GM21529 (cell line): ENCODE measurements at regions not wholly inside any gene's neighbourhood (a gene's known extent, or its start where the extent isn't known, plus 50 kb on each side); places are given as distances from the start of the nearest gene placed in this dataset.
"Not testable (repeated sequence)": the region's sequence is repeated elsewhere in the genome, so short reads cannot be mapped to it uniquely, and the experiment has no call there.

Source experiments
- ATAC-seq: cut with Tn5 transposase; IDR thresholded peaks from one replicate; pipeline ENCODE4 v1.9.1; 2021; ENCODE audit not compliant: unreplicated experiment

DNA sequence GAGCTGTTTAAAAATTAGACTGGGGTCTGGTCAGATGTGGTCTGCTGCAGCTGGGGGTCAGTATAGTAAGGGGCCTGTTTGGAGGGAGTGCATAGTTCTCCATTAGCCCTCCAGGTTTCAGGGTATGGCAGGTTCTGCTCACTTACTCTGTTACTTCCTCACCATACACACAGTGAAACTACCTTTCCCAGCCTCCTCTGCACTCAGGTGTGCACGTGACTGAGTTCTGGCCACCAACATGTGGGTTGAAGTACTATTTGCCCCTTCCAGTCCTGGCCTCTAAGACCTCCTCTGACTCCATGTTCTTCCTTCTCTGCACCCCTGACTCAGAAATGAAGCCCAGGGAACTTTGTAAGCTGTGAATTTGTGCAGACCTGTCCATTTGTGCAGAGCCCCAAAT is 190.5 kb upstream of the CLINT1 start:
- ATAC-seq = no peak

DNA sequence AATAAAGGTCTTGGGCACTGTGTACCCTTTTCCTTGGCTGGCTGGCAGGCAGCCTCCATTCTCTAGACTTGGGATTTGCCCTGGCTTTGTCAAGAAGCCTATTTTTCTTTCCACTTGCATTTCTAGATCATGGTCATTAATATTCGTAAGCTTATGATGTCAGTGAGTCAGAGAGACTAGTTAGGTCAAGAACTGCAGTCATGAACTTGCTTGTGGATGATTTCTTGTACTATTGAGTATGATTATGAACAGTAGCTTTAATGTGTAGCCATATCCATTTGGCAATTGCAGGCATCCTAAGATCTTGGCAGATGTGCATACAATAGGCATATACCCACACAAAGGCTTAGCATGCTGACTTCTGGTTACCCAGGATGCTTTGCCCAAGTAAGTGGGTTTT is 186.8 kb upstream of the CLINT1 start:
- no peak for ATAC-seq

DNA sequence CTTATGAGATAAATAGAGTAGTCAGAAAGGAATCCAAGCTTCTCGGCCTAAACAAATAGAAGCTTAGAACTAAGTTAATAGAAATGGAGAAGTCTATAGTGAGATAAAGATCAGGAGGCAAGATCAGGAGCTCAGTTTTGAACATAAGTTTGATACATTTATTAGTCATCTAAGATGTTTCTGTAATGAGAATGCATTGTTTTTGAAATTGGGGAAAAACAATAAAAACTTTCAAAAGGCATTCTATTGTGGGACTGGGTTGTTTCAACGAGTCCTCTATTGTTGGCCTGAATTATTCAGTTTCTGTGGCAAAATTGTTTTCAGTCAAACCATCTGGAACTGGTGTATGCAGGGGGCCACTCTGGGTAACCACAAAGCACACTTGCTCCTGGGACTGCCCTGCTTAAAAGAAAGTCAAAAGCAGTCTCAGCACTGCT is 181.0 kb upstream of the CLINT1 start:
- peak; percentile 66 for ATAC-seq

DNA sequence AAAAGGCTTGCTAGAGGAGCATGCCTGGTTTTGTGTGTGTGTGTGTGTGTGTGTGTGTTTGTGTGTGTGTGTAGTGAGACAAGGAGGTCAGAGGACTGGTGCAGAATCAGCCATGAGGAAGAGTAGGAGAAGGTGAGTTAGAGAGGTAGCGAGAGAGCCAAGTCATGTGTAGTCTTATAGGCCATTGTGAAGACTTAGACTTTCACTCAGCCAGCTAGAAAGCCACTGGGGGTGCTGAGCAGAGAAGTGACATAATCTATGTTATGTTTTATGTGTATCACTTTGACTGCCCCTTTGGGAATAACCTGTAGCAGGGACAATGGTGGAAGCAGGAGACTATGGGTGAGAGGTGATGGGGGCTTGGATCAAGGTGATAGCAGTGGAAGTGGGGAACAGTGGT is 180.5 kb upstream of the CLINT1 start:
- peak; percentile 12 for ATAC-seq

DNA sequence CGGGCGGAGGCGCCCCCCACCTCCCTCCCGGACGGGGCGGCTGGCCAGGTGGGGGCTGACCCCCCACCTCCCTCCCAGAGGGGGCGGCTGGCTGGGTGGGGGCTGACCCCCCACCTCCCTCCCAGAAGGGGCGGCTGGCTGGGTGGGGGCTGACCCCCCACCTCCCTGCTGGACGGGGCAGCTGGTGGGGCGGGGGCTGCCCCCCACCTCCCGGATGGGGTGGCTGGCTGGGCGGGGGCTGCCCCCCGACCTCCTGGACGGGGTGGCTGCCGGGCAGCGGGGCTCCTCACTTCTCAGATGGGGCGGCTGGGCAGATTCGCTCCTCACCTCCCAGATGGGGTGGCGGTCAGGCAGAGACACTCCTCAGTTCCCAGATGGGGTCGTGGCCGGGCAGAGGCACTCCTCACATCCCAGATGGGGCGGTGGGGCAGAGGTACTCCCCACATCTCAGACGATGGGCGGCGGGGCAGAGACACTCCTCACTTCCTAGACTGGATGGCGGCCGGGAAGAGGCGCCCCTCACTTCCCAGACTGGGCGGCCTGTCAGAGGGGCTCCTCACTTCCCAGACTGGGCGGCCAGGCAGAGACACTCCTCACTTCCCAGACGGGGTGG is 178.1 kb upstream of the CLINT1 start:
- ATAC-seq = not testable (repeated sequence)

DNA sequence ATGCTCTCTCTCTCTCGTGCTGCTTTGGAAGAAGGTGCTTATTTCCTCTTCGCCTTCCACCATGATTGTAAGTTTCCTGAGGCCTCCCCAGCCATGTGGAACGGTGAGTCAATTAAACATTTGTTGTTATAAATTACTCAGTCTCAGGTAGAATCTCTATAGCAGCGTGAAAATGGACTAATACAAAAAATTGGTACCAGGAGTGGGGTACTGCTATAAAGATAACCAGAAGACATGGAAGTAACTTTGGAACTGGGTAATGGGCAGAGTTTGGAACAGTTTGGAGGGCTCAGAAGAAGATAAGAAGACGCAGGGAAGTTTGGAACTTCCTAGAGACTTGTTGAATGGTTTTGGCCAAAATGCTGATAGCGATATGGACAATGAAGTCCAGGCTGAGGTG is 175.6 kb upstream of the CLINT1 start:
- ATAC-seq = not testable (repeated sequence)

DNA sequence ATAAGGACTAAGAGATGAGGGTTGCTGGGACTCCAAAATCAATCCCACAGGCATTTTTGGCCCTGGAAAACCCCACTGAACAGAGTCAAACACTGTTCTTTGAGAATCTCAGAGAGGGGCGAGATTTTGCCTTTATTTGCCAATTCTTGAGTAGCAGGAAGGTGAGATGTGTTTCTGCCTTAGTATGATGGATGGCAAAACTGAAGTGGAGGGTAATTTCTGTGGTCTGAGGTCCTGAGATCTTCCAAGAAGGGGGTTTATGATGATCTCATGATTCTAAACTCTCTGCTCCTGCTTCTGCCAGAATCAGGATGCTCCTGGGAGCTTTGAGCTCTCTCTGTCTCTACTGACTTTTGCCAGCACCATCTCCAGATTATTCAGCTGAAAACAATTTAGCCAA is 174.8 kb upstream of the CLINT1 start:
- ATAC-seq = no peak

DNA sequence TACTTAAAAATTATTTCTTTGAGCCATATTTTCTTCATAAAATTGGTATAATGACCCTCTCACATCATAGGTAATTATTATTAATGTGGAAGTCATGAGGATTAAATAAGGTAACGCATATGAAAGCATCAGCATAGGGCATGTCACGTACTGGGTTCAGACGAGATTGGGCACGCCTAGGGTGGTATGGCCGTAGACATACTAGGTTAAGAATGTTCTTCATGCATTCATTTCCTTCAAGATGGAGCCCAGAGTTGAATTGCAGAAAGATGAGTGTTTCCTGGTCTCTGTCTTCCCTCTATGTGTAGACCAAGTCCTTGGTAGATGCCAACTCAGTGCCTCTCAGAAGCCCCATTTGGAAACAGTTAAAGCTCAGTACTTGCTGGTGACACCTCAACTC is 174.1 kb upstream of the CLINT1 start:
- ATAC-seq = no peak

DNA sequence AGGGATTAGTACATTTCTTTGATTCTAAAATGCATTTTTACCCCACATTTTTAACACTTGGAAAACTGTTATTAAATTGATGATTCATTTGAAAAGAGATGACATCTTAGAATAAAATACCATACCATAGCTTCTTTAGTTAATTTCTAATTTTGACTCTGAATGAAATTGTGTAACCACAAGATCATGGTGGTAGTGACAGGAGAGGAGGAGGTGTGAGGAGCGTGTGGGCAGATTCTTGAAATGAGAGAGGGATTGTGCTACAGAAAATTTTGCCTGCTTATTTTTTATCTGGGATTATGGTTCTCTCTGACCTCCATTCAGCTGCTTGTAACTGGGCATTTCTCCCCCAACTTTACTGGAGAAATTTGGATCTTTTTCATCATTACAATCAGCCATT is 173.3 kb upstream of the CLINT1 start:
- ATAC-seq = no peak

DNA sequence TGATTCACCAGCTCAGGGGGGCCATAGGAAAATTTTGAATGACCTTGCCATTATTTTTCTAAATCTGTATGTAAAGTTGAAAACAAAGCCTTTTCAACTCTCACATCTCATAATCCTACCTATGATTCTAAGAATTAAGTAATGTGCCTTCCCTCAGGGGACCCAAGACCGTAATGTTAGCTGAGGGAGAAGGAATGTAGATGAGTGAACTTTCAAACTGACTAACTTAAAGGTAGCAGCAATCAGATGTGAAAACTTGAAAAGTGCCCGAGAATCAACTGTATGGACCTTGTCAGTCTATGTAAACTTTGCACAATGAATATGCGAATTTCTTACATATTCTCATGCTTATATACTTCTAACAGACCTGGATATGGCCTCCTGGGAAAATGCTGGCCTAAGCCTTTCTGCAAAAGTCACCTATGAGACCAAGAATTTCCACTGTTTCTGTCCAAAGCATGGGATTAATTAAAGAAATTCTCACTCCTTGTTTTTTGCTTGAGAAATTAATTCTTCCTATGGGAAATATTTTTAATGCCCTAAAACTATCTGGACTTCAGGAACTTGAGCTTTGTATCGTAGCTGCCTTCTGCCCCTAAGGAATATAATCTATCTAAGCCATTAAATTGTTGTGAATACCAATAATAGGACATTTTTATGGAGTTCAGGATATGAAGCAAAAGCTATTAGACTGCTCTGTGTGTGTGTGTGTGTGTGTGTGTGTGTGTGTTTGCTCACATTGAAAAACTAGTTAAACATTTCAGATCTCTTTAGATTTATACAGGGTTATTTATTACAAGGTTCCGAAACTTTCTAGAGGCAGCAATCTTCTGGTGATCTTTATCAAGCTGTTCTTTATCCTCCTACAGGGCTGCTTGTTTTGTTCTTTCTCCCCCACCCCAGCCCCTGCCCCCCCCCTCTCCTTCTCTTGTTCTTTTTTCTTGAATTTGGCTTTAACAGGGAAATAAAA is 169.1 kb upstream of the CLINT1 start:
- ATAC-seq = no peak

DNA sequence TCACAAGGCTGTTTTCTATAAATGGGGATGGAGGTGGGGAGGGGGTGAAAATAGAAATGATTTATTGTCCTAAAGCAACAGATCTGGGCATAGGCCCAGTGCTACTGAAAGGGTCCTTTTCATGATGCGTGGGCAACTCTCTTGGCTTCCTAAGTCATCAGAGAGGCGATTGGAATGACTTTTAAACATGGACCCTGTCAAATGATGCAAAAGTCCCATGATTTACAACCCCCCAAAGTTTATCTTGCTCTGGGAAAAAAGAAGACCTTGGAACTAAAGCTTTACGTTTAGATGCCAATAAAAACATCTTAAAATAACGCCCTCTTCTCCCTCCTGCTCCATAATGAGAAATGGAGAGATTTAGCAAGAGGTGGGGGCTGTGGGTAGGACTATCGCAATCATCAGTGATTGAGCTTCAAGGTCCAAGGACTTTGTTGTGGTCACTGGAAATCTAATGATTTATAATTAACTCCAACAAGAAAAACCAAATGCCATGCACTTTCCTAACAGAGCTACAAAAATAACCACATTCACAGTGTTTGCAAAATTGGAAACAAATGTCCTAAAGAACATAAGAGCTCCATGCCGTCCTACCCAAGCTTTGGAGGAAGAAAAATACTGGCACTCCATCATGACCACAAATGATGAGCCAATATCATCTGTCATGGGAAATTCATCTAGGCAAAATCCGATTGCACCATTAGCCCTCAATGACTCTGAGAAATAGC is 167.5 kb upstream of the CLINT1 start:
- ATAC-seq = no peak

DNA sequence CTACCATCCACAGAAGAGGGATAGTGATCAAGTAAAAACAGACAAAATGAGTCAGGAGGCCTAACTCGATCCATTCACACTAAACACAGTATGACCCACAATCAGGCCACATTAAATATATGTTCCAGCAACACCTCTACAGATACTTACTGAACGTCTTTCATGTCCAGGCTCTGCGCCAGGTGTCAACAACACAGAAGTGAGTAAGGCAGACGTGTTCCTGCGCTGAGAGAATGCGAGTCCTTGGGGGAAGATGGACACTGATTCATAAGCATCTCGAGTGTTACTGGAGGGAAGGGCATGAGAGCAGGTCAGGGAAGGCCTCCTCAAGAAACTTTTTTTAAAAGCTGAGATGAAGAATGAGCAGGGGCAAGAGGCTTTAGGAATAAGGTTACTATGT is 164.3 kb upstream of the CLINT1 start:
- ATAC-seq = no peak

DNA sequence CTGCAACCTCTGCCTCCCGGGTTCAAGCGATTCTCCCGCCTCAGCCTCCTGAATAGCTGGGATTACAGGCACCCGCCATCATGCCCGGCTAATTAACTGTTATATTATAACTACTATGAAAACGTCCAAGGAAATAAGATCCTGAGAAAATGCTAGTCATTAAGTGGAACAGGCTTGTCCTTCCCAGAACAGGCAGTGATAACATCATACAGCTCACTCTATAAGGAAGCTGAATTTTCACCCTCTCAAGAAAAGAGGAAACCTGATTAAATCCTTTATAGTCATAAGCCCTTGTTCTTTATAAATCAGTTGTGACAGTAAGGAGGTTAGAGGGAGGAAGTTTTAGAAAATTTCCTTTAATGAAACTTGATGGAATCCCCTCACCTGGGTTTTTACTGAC is 163.9 kb upstream of the CLINT1 start:
- ATAC-seq = no peak

DNA sequence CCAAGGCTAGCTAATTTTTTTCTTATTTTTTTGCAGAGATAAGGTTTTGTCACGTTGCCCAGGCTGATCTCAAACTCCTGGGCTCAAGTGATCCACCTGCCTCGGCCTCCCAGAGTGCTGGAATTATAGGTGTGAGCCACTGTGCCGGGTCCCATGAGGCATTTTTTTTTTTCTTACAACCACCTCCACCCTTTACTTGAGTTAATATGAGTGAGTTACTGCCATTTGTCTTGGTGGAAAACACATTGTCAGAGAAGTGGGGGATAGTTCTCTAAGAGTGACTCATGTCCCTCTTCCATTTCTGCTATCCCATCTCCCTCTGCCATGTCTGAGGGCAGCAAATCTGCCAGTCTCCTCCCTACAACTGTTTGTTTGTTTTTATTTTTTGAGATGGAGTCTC is 163.4 kb upstream of the CLINT1 start:
- no peak for ATAC-seq

DNA sequence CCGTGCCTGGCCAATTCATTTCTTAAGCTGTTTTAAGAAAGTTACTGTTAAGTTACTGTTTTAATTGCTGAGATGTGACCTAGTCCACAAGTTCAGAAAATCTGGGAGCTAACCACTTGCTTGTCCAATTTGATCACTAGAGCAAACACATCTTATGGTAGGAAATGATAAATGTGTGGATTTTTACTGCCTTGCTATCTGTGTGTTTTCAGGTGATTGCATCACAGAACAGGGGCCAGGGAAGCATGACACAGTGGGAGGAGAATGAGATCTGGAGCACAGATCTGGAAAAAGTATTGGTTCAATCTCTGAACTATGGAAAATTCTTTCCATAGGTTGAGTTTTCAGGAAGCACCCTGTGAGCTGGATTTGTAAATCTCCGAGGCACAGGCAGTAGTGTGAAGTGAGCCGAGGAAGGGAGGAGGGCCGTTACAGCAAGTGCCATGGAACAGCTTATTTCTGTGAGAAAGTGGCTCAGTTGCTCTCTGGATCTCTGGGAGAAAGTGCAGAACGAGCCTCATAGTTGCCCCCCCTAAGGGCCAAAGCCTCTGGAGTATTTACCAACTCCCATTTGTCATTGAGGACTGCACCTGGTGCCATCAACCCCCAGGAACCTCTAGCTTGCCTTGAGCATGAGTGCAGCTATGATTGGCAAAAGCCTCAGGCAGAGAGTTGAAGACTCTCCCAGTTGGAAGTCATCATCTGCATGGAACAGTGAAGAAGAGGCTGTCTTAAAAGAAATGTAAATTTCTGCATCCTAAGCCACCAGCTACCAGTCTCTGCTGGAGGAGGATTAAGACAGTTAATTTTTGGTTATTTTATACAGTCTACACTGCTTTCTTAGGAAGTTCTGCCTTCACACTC is 161.8 kb upstream of the CLINT1 start:
- no peak for ATAC-seq

DNA sequence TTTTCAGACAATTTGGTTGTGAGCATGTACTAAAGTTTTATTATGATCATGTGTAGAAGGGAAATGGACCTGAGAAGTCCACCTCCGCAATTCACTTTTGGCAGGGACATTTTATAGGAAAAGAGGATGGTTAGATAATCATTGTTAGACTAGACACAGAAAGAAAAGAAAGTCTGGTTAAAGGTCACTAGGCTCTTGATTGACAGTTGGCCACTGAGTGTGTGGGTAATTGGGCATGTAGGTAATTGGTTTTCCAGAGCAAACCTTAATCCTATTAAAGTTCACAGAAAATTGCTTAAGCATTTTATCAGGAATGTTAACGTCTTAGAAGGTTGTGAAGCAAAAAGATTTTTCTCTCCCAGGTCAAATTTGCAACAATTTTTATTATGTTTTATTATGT is 158.5 kb upstream of the CLINT1 start:
- no peak for ATAC-seq

DNA sequence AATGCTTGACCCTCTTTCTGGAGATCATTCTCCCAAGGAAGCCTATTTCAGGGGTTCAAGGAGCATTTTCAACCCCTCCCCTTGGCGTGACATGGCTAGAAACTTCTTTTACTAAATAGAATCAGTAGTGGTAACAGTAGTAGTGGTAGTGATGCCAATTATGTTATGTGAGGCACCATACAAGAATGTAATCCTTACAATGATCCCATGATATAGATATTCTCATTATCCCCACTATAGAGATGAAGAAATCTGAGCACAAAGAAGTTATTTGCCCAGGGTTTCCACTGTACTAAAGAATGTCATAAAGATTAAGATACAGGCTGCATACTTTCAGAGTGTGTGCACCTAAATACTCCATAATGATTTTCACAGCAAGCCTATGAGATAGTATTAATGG is 155.4 kb upstream of the CLINT1 start:
- no peak for ATAC-seq

DNA sequence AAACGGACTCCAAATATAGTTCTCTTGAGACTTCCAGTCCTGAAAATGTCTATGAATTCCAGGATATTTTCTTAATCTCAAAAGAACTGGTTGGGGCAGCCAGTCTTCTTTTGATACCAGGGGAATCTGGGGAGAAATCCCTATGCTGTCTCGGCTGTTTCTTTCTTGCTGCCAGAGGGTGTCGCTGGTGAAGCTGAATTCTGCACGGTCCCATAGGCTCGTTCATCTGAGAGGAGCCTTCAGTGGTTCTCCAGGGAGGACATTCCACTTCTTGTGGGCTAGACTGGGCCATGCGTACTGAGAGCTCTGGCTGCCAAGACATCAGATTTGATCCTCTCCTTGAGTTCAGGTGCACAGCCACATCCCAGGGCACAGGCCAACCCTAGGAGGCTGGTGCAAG is 155.0 kb upstream of the CLINT1 start:
- ATAC-seq = no peak

DNA sequence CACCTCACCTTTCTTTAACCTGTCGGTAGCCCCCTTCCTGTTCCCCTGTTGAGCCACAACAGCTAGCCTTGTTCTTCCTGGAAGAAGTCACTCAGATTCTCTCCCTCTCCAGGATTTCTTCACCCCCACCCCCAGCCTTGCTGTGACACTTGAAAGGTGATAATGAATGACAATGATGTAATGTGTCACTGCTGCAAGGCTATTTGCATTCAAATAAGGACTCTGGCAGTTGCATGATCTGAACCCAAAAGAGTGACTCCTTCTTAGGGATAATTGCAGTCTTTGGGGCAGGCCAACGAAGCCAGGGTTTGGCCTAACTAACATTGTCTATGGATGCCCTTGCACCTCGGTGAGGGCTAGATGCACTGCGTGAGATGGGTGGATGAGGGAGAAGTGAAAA is 154.4 kb upstream of the CLINT1 start:
- ATAC-seq = no peak

DNA sequence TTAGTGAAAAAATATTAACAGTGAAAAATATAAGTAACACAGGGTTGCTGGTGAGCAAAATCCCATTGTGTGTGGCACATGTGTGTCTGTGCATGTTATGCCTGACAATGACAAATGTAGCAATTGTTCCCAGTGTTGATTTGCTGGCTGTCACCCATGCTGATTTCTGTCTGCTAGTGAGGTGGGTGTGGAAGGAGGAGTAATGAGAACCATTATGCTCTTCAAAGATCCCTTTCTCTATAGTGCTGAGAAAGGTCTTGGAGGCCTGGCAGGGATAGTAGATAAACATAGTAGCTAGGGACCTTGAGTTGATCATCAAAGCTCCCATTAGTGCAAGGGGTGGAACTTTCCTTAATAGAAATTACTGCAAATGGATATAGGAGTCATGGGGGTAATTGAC is 152.5 kb upstream of the CLINT1 start:
- ATAC-seq = no peak

DNA sequence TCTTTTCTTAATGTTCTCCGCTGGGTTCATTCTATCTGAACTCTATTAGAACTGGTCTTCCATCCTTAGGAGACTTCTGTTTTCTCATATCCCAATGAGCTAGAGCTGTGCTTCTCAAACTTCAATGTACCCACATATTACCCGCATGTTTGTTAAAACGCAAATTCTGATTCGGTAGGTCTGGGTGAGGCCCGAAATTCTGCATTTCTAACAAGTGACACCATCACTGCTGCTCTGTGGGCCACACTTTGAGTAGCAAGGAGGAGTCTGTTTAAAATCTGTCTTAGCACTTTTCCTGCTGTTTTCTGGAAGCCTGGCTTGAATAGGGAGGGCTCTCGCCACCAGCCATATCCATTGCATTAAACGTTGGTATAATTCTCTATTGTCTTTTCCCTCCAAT is 151.9 kb upstream of the CLINT1 start:
- no peak for ATAC-seq
